Gastrocnemius medialis (tissue), 4 donors: ENCODE measurements at regions not wholly inside any gene's neighbourhood (a gene's known extent, or its start where the extent isn't known, plus 50 kb on each side); places are given as distances from the start of the nearest gene placed in this dataset.

Source experiments
- ATAC-seq, 2 donors: fragments of 150-250 bp; one replicate each; pipeline ENCODE4 v1.9.1; 2016
- DNase-seq, 2 donors: peaks; one replicate each; pipeline ENCODE4 v3.0.0-alpha.2; 2019
- H3K27ac ChIP-seq, 4 donors: fragments of 200-600 bp; sonication (generic); 1 replicate in 1 of 4; 2 replicates in 3 of 4; pipeline ENCODE4 v1.5.1; 2016 to 2018; ENCODE audit warnings: mild to moderate bottlenecking in 2 of 4, moderate library complexity in 1 of 4
- H3K27me3 ChIP-seq, 3 donors: fragments of 200-600 bp; sonication (generic) in 2 of 3; 1 replicate in 1 of 3; 2 replicates in 2 of 3; pipeline versions ENCODE4 v1.5.1 to v1.6.0; 2016 to 2019; ENCODE audit warnings: mild to moderate bottlenecking in 1 of 3, moderate library complexity in 1 of 3
- H3K36me3 ChIP-seq, 2 donors: fragments of 200-600 bp; sonication (generic) in 1 of 2; one replicate each; pipeline ENCODE4 v1.5.1; 2017 to 2018
- H3K4me1 ChIP-seq, 2 donors: fragments of 200-600 bp; sonication (generic) in 1 of 2; one replicate each; pipeline ENCODE4 v1.5.1; 2016 to 2017; ENCODE audit warnings: mild to moderate bottlenecking in 2 of 2
- H3K4me3 ChIP-seq, 4 donors: fragments of 200-600 bp; sonication (generic) in 3 of 4; 1 replicate in 1 of 4; 2 replicates in 3 of 4; pipeline ENCODE4 v1.5.1; 2016 to 2019; ENCODE audit warnings: mild to moderate bottlenecking in 2 of 4
- H3K9me3 ChIP-seq, 3 donors: fragments of 200-600 bp; sonication (generic) in 2 of 3; 1 replicate in 1 of 3; 2 replicates in 2 of 3; pipeline ENCODE4 v1.5.1; 2016 to 2019
- CTCF ChIP-seq, 5 experiments: fragments of 450-650 bp in 3 of 5; fragments of 200-600 bp in 2 of 5; sonication (generic) in 2 of 5; IDR thresholded peaks in 4 of 5; conservative IDR thresholded peaks in 1 of 5; 1 replicate in 4 of 5; 2 replicates in 1 of 5; pipeline ENCODE4 v1.5.1; 2016 to 2019; ENCODE audit warnings: antibody characterized with exemption in 5 of 5, mild to moderate bottlenecking in 3 of 5, moderate library complexity in 3 of 5
- POLR2A ChIP-seq, 2 donors: fragments of 450-650 bp; IDR thresholded peaks; one replicate each; pipeline ENCODE4 v1.6.1; 2017; ENCODE audit warnings: antibody characterized with exemption in 2 of 2, mild to moderate bottlenecking in 2 of 2, moderate library complexity in 2 of 2
- in situ Hi-C, 4 donors: fragments of 200-750 bp; cut with MboI; loops; one replicate each; pipeline versions ENCODE4 v1.15.0 to v1.8.0; 2017; ENCODE audit warnings: low sequenced_read_pairs in 4 of 4
- intact Hi-C: fragments of 100-400 bp; cut with DNase I; formaldehyde crosslinking; loops from one replicate; pipeline ENCODE4 v1.15.1; 2023; ENCODE audit warnings: low total_unique reads

- H3K27me3 ChIP-seq = no peaks in the 10 kb centered on the region
- TF ChIP-seq POLR2A (IDR thresholded peaks at IDR 0.05) (no peak), CTCF (IDR thresholded peaks at IDR 0.05 in 4 of 5, conservative IDR thresholded peaks at IDR 0.05 in 1 of 5) (no peak)
These were observed 76.7 kb upstream of the PTGFRN start for GRCh38 chr1:116832932-116833578.

GRCh38 chr1:116833718-116834117 lies 76.0 kb upstream of the PTGFRN start:
- intact Hi-C loops = no loop called here
- no peak for ATAC-seq
- no peak for TF ChIP-seq CTCF (IDR thresholded peaks at IDR 0.05 in 4 of 5, conservative IDR thresholded peaks at IDR 0.05 in 1 of 5)

More at GRCh38 chr1:116832932-116833578, 76.7 kb upstream of the PTGFRN start:
- no peak for ATAC-seq
- Histone ChIP-seq H3K27ac (no peak overlapping the region), H3K36me3 (no peaks in the 10 kb centered on the region), H3K4me3 (no peak overlapping the region), H3K4me1 (no peaks in the 10 kb centered on the region), H3K9me3 (no peaks in the 10 kb centered on the region)
- in situ Hi-C loops = no loop called here
- intact Hi-C loops = no loop called here
- DNase-seq = no peak

GRCh38 chr1:116834595-116834994 lies 75.1 kb upstream of the PTGFRN start:
- no peaks in the 10 kb centered on the region for H3K4me1 ChIP-seq
- in situ Hi-C loops = no loop called here
- no peak overlapping the region for H3K4me3 ChIP-seq
- H3K9me3 ChIP-seq = no peaks in the 10 kb centered on the region
- no peaks in the 10 kb centered on the region for H3K36me3 ChIP-seq
- ATAC-seq = no peak
- intact Hi-C loops = no loop called here
- no peak overlapping the region for H3K27ac ChIP-seq
- no peak for TF ChIP-seq POLR2A (IDR thresholded peaks at IDR 0.05)
- TF ChIP-seq CTCF (IDR thresholded peaks at IDR 0.05 in 4 of 5, conservative IDR thresholded peaks at IDR 0.05 in 1 of 5) = no peak
- no peaks in the 10 kb centered on the region for H3K27me3 ChIP-seq
- no peak for DNase-seq

More at GRCh38 chr1:116833718-116834117, 76.0 kb upstream of the PTGFRN start:
- no peaks in the 10 kb centered on the region for H3K9me3 ChIP-seq
- no peaks in the 10 kb centered on the region for H3K4me1 ChIP-seq
- in situ Hi-C loops = no loop called here
- H3K27me3 ChIP-seq = no peaks in the 10 kb centered on the region
- no peak for DNase-seq
- H3K4me3 ChIP-seq = no peak overlapping the region
- no peak overlapping the region for H3K27ac ChIP-seq
- H3K36me3 ChIP-seq = no peaks in the 10 kb centered on the region

GRCh38 chr1:116835161-116835560 lies 74.6 kb upstream of the PTGFRN start:
- in situ Hi-C loops = no loop called here
- Histone ChIP-seq H3K36me3 (no peaks in the 10 kb centered on the region), H3K4me1 (no peaks in the 10 kb centered on the region), H3K27ac (no peak overlapping the region), H3K27me3 (no peaks in the 10 kb centered on the region), H3K9me3 (no peaks in the 10 kb centered on the region), H3K4me3 (no peak overlapping the region)
- no peak for DNase-seq
- TF ChIP-seq CTCF (IDR thresholded peaks at IDR 0.05 in 4 of 5, conservative IDR thresholded peaks at IDR 0.05 in 1 of 5) (no peak), POLR2A (IDR thresholded peaks at IDR 0.05) (no peak)
- intact Hi-C loops = no loop called here
- no peak for ATAC-seq

GRCh38 chr1:116836099-116836498 lies 73.6 kb upstream of the PTGFRN start:
- no peaks in the 10 kb centered on the region for H3K36me3 ChIP-seq
- DNase-seq (no peak), ATAC-seq (no peak)
- H3K9me3 ChIP-seq = no peaks in the 10 kb centered on the region
- H3K4me1 ChIP-seq = no peaks in the 10 kb centered on the region
- TF ChIP-seq POLR2A (IDR thresholded peaks at IDR 0.05) = no peak
- no peak for TF ChIP-seq CTCF (IDR thresholded peaks at IDR 0.05 in 4 of 5, conservative IDR thresholded peaks at IDR 0.05 in 1 of 5)
- in situ Hi-C loops = no loop called here
- no peak overlapping the region for H3K27ac ChIP-seq
- intact Hi-C loops = no loop called here
- H3K4me3 ChIP-seq = no peak overlapping the region
- no peaks in the 10 kb centered on the region for H3K27me3 ChIP-seq
